Posterior cingulate gyrus (tissue), 11 donors: ENCODE measurements at regions not wholly inside any gene's neighbourhood (a gene's known extent, or its start where the extent isn't known, plus 50 kb on each side); places are given as distances from the start of the nearest gene placed in this dataset.

ENCODE experiments used
- DNase-seq, 10 donors: peaks; one replicate each; pipeline versions ENCODE4 v3.0.0 to v3.0.0-alpha.2; 2020 to 2021; ENCODE audit warnings: mixed read lengths in 3 of 10
- intact Hi-C: fragments of 100-400 bp; cut with DNase I; formaldehyde crosslinking; loops from one replicate; pipeline ENCODE4 v1.15.1; 2023

DNA sequence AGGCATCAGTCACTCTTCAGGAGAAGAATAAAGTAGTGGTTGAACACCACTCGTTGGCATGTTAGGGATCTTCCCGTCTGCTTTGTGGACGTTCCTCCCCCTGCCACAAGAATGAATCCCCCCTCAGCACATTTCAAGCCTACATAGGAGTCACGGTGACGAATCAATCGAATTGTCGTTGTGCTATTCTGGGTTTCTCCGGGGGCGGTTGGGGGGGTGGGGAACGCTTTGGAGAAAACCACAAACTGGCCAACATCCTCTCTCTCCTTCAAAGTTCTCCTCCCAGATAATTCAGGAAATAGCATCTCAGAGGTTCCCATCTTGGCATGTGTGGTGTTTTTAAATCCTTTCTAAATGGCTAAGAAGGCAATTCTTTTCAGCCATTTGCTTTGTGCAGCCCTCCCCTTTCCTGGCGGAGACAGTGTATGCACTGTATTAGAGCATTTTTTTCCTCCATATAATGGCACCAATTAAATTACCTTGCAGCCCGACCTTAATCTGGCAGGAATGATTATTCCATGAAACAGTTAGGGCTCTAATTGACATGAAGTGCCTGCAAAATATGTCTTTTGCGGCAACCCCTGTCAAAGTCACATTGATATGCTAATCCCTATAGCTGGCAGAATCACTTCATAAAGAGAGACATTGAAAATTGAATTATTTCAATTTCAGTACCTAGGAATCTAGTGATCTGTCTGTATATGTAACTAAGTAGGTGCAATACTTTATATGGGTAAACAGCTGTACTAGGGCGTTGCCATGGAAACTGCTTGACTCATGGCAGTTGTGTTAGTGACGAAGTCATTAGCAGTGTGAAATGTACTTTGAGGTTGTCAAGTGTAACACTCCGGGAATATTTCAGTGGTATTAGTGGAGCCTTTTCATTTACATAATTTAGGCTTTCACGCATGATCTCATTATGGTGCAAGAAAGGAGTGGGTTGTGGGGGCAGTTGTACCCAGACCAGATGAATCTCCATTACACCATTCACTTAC is 323.4 kb upstream of the SLC14A2 start:
- DNase-seq, result peak in 2 of 10 donors; percentile 10 to 34
- intact Hi-C loops, result no loop called here

DNA sequence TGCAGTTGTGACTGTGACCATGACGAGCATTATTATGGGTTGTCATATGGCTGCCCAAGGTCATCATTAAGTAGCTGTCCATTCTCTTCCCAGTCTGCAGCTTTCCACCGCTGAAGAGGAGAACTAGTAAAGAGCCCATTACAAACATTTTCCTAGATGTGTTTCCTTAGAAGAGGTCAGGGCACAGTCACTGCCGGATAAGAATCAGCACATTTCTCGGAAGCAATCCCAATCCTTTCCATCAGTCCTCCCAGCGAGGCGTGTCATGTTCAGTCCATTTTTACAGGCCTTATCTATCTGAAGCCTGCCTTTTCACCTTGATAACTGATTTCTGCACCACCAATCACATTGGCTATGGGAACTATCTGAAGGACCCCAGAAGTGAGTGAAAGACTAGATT is 319.9 kb upstream of the SLC14A2 start:
- DNase-seq, result no peak
- intact Hi-C loops, result no loop called here

DNA sequence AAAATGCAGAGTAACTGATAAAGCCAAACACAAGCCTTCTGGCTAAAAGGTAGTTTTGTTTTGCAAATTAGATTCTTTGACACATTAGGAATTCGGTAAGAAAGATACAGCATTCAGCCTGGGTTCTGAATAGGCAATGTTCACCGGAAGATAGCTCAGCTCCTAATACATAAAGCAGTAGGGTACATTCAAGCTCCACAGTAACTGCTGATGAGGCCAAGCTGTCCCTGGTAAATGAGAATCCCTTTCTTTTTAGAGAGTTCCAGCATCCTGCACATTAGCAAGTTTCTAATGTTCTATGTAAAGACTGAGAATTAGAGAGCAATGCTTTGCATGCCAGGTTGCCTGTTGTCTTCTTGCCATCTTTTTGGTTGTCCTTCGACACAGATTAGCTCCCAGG is 316.3 kb upstream of the SLC14A2 start:
- no peak for DNase-seq
- intact Hi-C loops, result no loop called here

DNA sequence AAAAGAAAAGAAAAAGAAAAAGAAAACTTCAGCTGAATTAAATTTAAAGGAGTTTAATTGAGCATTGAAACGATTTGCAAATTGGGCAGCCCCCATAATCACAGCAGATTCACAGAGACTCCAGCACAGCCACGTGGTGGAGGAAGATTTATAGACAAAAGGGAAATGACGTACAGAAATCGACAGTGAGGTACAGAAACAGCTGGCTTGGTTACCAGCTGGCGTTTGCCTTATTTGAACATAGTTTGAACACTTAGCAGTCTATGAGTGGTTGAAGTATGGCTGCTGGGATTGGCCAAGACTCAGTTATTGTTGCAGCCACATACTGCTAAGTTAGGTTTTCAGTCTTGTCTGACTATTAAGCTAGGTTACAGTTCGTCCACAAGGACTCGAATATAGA is 312.2 kb upstream of the SLC14A2 start:
- DNase-seq, result no peak
- intact Hi-C loops, result no loop called here

DNA sequence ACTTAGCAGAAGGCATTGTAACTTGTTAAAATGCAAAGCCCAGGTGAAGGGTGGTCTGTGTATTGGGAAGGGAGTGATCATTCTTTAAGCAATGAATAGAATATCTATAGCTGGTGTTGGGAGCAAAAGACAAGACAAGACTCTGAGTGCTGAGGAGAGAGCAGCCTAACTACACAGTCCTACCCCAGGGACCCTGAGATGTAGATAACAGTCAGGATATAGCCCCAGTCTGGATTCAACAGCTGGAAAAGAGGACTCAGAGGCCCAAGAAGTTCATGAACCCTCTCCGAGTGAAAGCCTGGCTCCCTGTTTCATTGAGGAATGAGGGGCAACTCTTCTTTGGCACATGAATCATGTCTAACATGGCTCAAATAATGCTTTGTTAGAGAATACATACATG is 310.7 kb upstream of the SLC14A2 start:
- DNase-seq, result no peak

DNA sequence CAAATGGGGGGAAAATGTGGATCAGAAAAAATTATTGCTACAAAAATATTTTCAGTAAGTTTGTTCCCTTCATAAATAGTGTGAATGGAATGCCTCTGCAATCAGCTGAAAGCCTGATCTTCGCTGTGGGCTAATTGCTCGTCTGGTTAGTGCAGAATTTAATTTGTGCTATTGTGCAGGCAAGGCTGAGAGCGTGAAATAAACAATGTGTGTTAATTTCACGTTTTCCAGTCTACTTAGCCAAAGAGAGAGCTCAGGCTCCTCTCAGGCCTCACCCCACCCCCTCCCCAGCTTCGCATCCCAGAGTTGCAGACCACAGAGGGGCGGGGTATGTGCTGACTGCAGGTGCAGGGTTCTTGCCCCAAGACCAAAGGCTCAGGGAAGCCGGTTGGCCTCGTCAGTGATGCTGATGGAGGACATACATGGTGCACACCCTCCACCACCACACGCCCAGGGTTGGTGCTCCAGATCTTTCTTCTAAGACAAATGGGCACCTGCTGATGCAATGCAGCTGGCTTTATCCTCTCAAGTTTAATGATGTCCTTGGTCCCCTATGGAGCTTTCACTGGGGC is 302.6 kb upstream of the SLC14A2 start:
- intact Hi-C loops, result no loop called here
- DNase-seq, result peak in 3 of 10 donors; percentile 67 to 83 (median 80)

More for the DNA sequence above, 310.7 kb upstream of the SLC14A2 start:
- intact Hi-C loops, result no loop called here

DNA sequence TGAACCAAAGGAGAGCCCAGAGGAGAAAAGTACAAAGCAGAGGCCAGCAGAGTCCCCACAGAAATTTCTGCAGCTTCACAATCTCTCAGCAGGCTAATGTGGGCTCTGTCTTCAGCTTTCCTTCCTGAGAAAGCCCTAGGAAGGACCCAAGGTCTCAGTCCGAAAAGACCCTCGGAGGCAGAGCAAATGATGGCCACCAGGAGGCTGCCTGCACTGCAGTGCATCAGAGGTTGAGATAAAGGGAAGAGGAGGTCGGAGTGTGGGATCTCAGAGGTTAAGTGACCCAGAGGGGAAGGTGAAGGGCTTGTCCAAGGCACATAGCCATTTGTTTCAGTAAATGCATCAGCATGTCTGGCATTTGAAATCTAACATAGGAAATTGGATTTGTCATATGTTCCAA is 299.1 kb upstream of the SLC14A2 start:
- intact Hi-C loops, result no loop called here
- DNase-seq, result no peak

DNA sequence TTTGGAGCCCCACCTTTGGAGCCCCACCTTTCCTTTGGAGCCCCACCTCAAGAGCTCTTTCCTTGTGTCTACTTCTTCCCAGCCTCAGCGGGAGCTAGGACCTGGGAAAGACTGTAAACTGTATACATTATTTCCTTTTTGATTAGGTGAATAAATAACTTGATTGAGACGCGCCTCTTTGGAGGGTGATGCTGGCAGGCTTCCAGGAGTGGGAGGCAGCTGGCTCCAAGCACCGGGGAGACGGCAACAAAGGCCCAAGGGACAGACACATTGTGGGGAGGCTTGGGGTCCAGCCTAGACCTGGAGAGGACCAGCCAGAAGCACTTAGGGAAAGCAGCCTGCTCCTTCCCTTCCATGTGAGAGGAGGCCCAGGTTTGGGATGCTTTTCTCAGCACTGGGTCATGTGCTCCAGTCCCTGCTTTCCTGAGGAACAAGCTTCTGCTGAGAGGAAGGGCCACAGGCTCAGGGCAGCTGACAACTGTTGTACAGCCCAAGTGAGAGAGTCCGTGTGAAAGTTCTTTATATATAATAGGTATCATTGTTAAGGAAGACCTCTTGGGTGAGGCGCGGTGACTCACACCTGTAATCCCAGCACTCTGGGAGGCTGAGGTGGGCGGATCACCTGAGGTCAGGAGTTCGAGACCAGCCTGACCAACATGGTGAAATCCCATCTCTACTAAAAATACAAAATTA is 297.2 kb upstream of the SLC14A2 start:
- intact Hi-C loops, result no loop called here
- DNase-seq, result no peak

DNA sequence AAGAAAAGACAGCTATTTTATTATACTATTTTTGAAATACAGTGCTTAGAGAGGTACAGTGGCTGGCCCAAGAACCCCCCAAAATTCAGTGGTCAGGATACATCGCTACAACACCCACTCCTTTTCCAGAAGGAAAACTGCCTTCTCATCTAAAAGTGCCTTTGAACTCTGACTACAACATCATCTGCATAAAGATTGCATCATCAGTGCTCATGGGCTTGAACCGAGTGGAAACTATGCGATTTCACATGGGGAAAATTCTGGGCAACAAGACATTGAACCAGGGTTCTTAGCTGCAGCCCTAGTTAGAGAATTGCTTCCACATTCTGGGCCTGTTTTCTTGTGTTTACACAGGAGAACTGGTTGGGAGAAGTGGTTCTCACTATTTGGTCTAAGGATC is 294.6 kb upstream of the SLC14A2 start:
- no peak for DNase-seq

DNA sequence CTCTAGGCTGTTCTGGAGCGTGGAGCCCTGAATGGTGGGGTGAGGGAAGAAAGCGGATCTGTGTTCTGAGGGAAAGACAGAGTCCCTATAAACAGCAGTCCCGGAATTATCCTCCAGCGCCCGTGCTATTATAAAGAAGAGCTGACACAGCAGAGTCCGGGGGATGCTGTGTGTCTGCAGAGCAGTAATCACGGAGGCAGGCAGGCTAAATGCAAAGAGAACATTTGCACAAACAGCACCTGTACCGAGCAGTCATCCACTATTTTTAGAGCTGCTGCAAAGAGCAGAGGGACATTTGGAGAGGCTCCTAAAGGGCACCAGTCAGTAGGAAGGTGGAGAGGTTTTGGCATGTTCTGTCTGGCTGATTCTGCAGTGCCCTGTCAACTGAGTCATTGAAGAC is 293.8 kb upstream of the SLC14A2 start:
- peak in 8 of 10 donors; percentile 39 to 91 (median 58) for DNase-seq
- intact Hi-C loops, result no loop called here

More for the DNA sequence above, 294.6 kb upstream of the SLC14A2 start:
- intact Hi-C loops, result no loop called here

DNA sequence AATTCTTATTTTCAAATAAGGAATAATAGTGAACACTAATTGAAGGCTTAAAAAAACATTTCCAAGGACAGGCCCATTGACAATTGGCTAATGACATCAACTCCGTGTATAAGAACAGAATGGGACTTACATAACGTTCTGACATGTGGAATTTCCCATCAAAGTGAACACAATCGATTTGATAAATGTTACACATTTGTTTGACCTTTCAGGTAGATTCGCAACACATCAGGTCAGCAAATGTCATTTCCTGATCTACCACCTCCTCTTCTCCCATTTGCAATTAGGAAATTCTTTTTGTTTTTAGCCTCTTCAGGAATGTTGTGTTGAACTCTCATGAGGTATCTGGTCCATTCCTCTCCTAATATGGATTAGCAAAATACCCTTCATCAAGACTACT is 292.9 kb upstream of the SLC14A2 start:
- intact Hi-C loops, result no loop called here
- DNase-seq, result no peak

DNA sequence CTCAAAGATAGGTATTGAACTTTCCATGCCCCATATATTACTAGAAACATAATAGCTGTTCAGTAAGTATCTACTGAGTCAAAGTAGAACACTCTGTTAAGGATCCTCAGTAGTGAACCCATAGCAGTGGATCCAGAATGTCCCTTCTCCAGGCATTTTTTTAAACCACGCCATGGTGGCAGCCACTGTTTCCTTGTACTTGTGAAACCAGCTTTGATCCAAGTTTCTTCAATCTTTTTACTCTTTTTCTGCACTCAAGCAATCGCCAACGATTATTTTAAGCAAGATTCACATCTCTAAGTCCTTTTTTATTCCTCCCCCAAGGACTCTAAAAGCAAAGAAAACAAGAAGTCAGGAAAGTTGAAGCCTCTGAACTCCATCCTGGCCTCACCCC is 291.2 kb upstream of the SLC14A2 start:
- intact Hi-C loops, result no loop called here
- peak in 2 of 10 donors; percentile 13 to 29 for DNase-seq

DNA sequence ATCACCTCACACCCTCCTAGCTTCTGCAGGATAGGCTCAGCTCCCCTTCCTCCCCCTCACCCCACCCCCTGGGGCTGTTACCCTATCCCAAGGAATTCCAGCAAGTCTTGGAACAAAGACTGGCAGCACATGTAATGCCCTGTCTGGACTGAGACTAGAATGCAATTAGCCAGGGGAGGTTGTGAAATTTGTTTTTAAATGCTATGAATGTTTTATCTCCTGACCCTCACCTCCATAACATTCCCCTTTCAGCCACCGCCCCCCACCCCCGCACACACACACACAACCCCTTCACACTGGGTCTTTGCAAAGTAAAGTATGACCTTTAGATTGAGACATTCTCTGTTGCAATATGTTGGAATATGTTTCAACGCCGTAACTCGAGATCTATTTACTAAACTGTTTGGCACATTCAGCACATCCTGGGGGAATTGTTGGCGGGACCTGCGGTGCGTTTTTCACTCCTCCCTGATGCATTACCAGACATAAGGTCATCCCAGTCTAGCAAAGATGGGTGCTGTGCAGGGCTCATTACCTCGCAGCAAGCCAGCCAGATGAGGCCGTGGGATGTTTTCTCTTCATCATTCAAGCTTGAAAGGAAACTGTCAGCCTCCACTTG is 290.7 kb upstream of the SLC14A2 start:
- intact Hi-C loops, result no loop called here
- DNase-seq, result peak in 2 of 10 donors; percentile 70 to 71

DNA sequence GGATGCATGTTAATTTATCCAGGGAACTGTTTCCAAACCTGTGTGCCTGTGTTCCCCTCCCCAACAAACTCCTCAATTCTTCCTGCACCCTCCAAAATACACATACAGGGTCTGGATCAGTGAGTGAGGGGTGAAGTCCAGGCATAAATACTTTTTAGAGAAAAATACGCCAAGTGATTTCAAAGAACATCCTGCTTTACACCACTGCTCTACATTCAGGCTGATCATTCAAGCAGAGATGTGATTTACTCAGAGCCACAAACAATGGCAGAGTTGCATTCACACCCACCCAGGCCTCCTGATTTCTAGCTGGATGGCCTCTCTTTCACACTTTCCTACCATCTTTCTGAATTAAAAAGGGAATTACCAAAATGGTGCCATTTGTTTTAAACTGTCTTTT is 289.5 kb upstream of the SLC14A2 start:
- DNase-seq, result no peak
- intact Hi-C loops, result no loop called here

DNA sequence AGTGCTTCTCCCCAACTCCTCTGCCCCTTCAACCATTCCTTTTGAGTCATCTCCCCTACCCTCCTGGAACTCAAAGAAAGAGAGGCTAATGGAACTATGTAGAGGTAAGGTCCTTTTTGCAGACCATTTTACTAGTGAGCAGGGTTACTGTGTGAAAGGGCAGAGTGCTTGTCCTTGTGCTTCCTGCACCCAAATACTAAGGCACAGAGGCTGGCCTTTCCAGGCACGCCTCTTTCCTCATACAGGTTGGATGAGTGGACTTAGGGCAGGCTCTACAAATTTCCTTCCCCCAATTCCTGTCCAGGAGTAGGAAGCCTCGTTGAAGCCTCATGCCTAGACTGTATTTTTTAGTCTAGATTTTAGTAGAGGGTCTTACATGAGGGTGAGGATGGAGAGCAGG is 288.8 kb upstream of the SLC14A2 start:
- intact Hi-C loops, result no loop called here
- no peak for DNase-seq

DNA sequence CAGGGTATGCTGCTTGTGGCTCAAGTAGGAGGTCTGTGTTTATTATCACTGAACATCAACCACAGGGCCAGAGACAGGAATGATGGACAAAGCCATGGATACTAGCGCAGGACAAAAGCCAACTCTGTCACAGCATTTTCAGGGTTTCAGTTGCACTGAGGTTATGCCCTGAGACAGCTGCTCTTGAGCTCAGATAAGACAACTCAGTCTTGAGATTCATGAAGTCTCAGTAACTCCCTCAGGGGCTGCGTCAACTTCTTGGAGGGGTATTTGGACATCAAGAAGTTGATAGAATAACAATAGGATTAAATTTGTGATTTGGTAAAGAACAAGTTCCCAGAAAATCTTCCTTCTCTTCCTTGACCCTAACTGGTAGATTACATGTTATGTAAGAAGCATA is 287.0 kb upstream of the SLC14A2 start:
- intact Hi-C loops, result no loop called here
- no peak for DNase-seq

DNA sequence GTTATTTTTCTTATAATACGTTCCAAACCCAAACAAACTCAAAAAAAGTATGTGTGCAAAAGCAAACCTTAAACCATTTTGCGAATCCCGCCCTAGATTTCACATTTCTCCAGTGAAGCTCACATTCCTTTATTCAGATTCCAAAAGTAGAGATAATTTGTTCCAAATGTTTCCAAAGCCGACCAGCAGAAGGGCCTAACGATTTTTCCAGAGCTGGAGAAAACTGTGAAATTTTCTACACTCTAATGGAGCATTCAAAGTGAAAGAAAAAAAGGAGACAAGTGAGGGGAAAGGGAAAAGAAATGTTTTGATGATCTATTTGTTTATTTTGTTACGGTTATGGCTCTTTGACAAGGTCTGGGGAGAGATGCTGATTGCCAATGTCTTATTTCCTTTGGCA is 286.5 kb upstream of the SLC14A2 start:
- DNase-seq, result no peak
- intact Hi-C loops, result no loop called here

DNA sequence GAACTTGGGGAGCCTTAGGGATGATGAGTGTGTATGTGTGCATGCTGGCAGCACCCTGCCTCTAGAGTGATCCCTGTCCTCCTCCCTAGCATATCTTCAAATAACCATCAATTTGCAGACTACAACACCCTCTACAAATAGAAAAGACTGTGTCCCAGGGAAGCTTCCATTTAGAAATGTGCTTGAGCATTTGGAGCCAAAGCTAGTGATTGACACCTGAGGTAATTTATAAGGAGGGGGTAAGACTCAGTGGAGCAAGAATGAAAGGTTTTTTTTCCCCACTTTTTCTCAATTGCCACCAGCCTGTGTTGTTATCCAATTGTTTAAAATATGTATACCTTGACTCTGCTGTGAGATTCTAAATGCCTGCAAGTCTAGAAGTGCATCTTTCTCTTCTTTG is 286.0 kb upstream of the SLC14A2 start:
- DNase-seq, result no peak
- intact Hi-C loops, result no loop called here

DNA sequence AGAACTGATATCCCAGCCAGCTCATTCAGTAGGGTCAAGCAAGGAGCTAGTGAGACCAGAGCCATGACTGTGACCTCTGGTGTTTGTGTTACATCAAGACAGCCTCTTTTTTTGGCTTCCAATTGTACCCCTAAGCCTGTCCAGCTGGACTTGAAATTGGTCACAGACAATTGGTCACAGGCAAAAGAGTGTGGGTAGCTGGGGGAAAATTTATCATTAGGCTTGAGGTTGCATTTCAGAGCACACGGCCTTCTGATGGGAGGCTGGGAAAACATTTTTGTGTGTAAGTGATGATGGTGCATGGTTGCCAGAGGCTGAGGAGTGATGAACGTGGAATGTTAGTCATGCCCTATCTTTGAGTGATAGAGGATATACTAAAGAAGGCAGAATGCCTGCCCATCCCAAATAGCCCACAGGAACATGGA is 285.1 kb upstream of the SLC14A2 start:
- no peak for DNase-seq
- intact Hi-C loops, result no loop called here

DNA sequence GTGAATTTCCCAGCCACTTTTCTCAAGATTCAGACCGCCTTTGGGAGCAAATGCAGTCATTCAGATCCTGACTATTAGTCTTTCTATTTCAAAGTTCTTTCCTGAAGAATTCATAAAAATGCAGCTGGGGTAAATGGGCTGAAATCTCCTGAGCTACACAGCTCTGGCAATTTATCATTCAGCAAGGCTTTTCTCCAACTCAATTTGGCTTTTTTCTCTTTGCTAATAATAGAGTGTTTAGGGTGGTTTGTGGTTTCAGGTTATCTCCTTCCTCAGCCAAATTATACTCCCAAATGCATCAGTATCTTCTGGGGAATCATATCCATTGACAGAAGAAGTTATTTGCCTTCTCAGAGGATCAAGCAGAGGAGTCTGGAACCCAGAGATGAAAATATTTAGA is 282.4 kb upstream of the SLC14A2 start:
- DNase-seq, result no peak
- intact Hi-C loops, result no loop called here

DNA sequence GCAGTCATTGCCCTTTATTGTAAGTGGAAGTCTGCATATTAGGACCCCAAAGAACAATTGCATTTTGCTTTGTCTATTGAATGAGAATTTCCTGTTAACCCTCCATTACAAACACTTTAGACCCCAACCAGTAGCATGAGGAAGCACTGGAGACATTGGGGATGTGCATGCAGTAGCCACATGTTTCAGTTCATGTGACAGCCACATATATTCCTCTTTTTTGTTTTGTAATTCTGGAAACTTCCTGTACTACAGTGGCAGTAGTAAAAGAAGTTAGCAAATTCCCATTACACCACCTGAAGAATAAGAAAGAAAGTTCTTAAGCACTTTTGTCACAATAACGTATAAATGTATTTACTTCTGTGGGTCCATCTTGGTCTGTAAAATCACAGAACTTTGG is 281.1 kb upstream of the SLC14A2 start:
- intact Hi-C loops, result no loop called here
- no peak for DNase-seq
